22Rv1 (cell line): ENCODE measurements at regions not wholly inside any gene's neighbourhood (a gene's known extent, or its start where the extent isn't known, plus 50 kb on each side); places are given as distances from the start of the nearest gene placed in this dataset.

Source experiments
- H3K27ac ChIP-seq: fragments of 450-650 bp; 2 replicates; pipeline ENCODE4 v1.5.1; 2017
- ZFX ChIP-seq: fragments of 450-650 bp; IDR thresholded peaks from 2 replicates; pipeline ENCODE4 v1.6.1; 2017; ENCODE audit warnings: antibody characterized with exemption, borderline replicate concordance
- TF ChIP-seq, protein P1 (sequence below): fragments of 450-650 bp; IDR thresholded peaks from 2 replicates; pipeline ENCODE4 v1.5.1; 2017; ENCODE audit warnings: mild to moderate bottlenecking

DNA sequence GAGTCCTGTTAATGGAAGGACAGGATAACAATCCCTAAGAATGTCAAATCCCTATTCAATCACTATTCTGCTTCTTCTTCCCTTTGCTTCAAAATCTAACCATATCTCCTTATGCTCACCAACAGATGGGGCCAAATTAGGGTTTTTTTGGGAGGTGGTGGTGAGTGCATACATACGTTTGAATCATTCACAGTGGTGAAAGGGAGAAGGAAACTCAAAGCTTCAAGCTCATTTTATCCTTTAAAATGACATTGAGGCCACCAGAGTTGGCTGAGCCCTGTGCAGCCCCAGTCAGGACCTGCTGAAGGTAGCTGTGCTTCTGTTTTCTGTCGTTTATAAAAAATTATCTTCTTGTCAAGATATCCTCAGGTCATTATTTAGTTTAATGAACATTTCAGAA, 607.5 kb upstream of the AGTR1 start:
- TF ChIP-seq, protein P1, sequence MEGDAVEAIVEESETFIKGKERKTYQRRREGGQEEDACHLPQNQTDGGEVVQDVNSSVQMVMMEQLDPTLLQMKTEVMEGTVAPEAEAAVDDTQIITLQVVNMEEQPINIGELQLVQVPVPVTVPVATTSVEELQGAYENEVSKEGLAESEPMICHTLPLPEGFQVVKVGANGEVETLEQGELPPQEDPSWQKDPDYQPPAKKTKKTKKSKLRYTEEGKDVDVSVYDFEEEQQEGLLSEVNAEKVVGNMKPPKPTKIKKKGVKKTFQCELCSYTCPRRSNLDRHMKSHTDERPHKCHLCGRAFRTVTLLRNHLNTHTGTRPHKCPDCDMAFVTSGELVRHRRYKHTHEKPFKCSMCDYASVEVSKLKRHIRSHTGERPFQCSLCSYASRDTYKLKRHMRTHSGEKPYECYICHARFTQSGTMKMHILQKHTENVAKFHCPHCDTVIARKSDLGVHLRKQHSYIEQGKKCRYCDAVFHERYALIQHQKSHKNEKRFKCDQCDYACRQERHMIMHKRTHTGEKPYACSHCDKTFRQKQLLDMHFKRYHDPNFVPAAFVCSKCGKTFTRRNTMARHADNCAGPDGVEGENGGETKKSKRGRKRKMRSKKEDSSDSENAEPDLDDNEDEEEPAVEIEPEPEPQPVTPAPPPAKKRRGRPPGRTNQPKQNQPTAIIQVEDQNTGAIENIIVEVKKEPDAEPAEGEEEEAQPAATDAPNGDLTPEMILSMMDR: no peak
- TF ChIP-seq ZFX: no peak

DNA sequence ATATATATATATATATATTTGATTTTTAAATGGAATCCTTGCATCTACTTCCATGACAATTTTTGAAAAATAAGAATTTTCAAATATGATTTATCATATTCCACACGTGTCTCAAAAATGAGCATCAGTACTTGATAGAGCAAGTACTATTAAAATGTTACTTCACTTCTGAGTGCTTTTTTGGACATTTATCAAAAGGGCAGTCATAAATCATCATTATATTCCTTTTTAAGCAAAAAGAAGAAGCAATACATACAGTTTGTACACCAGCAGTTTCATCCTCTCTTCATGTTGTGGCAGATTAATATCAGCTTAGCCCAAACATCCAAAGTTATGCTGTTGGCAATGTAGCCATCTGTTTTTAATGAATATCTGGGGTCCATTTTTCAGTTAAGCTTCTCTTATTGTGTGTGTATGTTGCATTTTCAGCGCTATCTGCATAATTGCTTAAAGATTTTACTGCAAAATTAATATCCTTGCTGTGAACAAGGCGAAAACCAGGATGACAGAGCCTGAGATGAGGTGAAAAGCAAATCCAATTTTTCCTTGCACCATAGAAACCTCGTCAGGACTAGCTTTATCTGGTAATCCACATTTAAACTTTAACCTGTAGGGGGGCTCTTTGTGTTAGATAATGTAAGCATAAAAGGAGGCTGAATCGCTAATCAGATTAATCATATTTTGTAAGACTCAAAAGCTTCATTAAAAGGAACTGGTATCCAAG, 604.9 kb upstream of the AGTR1 start:
- H3K27ac ChIP-seq: no peak overlapping the region
- TF ChIP-seq ZFX: no peak
- TF ChIP-seq, protein P1: no peak

More for the DNA sequence above, 607.5 kb upstream of the AGTR1 start:
- H3K27ac ChIP-seq: no peak overlapping the region

DNA sequence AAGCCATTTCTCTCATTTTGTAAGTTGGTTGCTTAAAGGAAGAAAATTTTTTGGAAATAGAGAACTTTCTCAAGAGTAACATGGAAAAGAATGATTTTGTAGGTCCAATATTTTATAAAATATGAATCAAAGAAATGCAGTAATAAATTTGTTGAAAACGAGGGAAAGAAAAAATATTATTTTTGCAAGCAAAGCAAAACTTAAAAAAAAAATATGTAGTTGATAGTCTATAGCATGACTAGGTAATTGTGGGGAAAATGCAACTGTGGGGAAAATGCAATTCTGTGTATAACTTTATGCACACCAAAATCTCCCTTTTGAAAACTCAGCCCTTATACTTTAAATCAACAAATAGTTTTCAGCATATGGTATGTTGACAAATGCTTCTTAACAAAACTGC, 604.0 kb upstream of the AGTR1 start:
- no peak overlapping the region for H3K27ac ChIP-seq
- TF ChIP-seq, protein P1: no peak
- TF ChIP-seq ZFX: no peak

DNA sequence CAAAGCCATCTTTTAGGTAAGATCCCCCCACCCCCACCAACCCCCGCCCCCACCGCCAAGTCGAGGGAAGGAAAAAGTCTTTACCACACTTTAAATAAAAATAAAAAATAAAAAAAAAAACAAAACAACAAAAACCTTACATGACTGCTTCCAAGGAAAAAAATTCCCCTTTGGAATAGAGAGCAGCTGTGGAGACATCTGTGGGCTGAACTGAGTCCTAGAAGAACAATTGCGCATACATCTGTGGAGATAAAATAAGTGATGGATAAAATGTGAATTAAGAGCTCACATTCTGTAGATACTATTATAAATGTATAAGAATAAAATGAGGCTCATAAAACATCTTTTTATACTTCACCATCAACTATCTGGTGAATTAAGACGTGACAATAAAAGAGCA, 601.7 kb upstream of the AGTR1 start:
- no peak for TF ChIP-seq ZFX
- TF ChIP-seq, protein P1: no peak
- no peak overlapping the region for H3K27ac ChIP-seq

DNA sequence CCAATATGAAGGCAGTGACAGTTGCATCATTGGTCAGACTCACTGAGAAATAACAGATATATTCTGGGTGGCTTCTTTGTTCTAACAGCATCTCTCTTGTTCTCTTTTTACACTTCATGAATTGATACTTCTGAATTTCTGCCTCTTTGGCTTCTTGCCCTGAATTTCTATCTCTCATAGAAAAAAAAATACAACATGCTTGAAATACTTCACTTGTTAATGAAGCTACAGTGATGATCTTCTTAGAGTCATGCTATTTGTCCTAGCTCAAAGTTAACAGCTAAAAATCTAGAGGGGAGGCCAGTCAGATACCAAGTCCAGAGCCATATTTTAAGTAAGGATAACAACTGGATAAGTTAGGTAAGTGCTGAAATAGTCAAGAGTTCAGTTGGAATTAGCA, 597.2 kb upstream of the AGTR1 start:
- TF ChIP-seq, protein P1: no peak
- no peak for TF ChIP-seq ZFX
- no peak overlapping the region for H3K27ac ChIP-seq

DNA sequence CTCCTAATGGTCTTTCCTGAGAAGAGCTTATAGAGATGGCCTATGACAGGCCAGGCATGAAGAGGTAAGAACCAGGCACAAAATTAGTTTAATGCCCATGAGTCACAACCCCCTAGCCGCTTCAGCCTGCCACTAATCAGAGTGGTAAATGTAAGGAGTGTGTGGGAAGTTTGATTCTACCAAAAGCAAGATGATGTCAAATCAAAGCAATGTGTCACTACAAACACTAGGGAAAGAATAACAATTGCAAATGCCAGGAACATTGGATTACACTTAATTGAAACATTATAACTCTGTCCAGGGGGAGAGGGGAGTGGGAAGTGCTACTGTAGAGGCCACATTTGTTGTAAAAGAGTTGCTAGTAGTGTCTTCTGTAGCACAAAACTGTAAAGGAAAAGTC, 596.6 kb upstream of the AGTR1 start:
- H3K27ac ChIP-seq: no peak overlapping the region
- no peak for TF ChIP-seq ZFX
- TF ChIP-seq, protein P1: no peak

DNA sequence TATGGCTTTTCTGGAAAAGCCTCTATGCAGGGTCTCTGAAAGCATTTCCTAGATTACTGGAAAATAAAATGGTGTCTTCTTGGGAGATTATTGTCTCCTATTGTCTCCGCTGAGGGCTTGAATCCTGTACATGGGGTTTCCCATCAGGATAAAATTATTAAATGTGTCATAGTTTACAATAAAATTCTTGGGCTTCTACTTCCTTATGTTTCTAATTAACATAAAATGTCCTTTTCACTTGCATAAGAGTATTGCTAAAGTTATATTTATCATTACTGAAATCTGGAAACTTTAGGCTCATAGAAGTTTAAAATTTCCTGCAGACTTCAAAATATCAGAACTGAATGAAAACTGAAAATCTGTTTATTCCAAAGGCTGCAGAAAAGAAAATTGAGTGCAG, 595.5 kb upstream of the AGTR1 start:
- no peak overlapping the region for H3K27ac ChIP-seq
- no peak for TF ChIP-seq ZFX
- TF ChIP-seq, protein P1: no peak
